ENCODE measurements at regions not wholly inside any gene's neighbourhood (a gene's known extent, or its start where the extent isn't known, plus 50 kb on each side); places are given as distances from the start of the nearest gene placed in this dataset.

DNA sequence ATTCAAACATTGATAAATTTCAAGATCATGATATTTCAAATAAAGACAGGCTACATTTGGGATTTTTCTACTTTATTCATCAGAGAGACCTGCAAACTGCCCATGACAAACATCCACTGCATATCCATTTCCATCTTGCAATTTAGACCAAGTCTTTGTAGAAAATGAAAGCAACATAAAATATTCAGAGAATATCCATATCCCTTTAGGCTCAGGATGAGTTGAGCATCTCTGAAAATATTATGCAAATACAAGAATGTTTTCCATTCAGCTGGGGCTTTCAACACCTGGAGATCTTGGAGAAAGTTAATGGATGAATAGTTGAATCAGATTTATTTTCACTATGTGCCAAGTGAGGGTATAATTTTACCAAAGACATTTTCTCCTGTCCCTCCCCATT, 103.4 kb downstream of the TUSC7 start:
- no peaks in the 10 kb centered on the region for H3K36me3 Mint-ChIP-seq (ENCODE audit: low read depth)
- TF ChIP-seq, protein P1, sequence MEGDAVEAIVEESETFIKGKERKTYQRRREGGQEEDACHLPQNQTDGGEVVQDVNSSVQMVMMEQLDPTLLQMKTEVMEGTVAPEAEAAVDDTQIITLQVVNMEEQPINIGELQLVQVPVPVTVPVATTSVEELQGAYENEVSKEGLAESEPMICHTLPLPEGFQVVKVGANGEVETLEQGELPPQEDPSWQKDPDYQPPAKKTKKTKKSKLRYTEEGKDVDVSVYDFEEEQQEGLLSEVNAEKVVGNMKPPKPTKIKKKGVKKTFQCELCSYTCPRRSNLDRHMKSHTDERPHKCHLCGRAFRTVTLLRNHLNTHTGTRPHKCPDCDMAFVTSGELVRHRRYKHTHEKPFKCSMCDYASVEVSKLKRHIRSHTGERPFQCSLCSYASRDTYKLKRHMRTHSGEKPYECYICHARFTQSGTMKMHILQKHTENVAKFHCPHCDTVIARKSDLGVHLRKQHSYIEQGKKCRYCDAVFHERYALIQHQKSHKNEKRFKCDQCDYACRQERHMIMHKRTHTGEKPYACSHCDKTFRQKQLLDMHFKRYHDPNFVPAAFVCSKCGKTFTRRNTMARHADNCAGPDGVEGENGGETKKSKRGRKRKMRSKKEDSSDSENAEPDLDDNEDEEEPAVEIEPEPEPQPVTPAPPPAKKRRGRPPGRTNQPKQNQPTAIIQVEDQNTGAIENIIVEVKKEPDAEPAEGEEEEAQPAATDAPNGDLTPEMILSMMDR (conservative IDR thresholded peaks at IDR 0.05), result no peak

DNA sequence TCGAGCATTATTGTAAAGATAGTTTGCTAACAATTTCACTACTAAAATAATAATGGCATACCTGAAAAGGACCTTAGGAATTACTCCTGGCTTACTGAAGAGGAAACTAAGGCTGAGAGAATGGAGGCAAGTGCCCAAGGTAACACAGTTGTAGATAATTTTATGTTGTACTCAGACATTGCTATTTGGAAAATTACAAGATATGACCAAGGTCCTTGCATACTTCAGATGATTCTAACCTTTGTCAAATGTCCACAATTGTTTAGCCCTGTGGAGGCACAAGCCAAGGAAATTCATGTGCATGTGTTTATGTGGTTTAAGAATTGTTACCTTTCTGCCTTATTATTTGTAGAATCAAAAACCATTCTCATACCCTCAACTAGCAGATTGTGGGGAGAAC, 105.7 kb downstream of the TUSC7 start:
- H3K9ac ChIP-seq (ENCODE audit: extremely low read depth, low read length, poor library complexity, severe bottlenecking), result no peak overlapping the region
- Mint-ChIP-seq H3K27ac (no peak overlapping the region), H3K36me3 (ENCODE audit: low read depth) (no peaks in the 10 kb centered on the region), H3K4me1 (peaks cover 28% of the 10 kb centered on the region), H3K9me3 (peaks cover 7% of the 10 kb centered on the region), H3K4me3 (no peak overlapping the region), H3K27me3 (ENCODE audit: insufficient read depth) (no peaks in the 10 kb centered on the region)
- no peaks in the 10 kb centered on the region for H3K27me3 ChIP-seq (ENCODE audit: control insufficient read depth, insufficient read depth, low read length, poor library complexity, severe bottlenecking)
- no peak for DNase-seq
- H3K36me3 ChIP-seq (ENCODE audit: control insufficient read depth, insufficient read depth, low read length), result no peaks in the 10 kb centered on the region
- H3K4me3 ChIP-seq (ENCODE audit: low read length), result no peak overlapping the region
- whole genome bisulfite sequencing, 2 experiments (ENCODE audit: insufficient coverage in 1 of 2, insufficient read length in 1 of 2), result 83 to 100% methylated on average over 1 of the region's 1 CpG
- H3K4me1 ChIP-seq (ENCODE audit: control insufficient read depth, insufficient read depth, low read length), result no peaks in the 10 kb centered on the region
- H3K27ac ChIP-seq (ENCODE audit: low read depth, low read length), result no peak overlapping the region
- no peaks in the 10 kb centered on the region for H3K9me3 ChIP-seq (ENCODE audit: control insufficient read depth, low read length)
- TF ChIP-seq, protein P1 (conservative IDR thresholded peaks at IDR 0.05), result no peak

More for the DNA sequence above, 103.4 kb downstream of the TUSC7 start:
- Histone ChIP-seq H3K36me3 (ENCODE audit: control insufficient read depth, insufficient read depth, low read length) (no peaks in the 10 kb centered on the region), H3K4me3 (ENCODE audit: low read length) (no peak overlapping the region), H3K27ac (ENCODE audit: low read depth, low read length) (no peak overlapping the region), H3K4me1 (ENCODE audit: control insufficient read depth, insufficient read depth, low read length) (no peaks in the 10 kb centered on the region), H3K9me3 (ENCODE audit: control insufficient read depth, low read length) (no peaks in the 10 kb centered on the region), H3K27me3 (ENCODE audit: control insufficient read depth, insufficient read depth, low read length, poor library complexity, severe bottlenecking) (no peaks in the 10 kb centered on the region), H3K9ac (ENCODE audit: extremely low read depth, low read length, poor library complexity, severe bottlenecking) (no peak overlapping the region)
- H3K9me3 Mint-ChIP-seq, result peaks cover 15% of the 10 kb centered on the region
- peaks cover 24% of the 10 kb centered on the region for H3K4me1 Mint-ChIP-seq
- H3K27me3 Mint-ChIP-seq (ENCODE audit: insufficient read depth), result no peaks in the 10 kb centered on the region
- no peak for DNase-seq
- H3K4me3 Mint-ChIP-seq, result no peak overlapping the region
- no peak overlapping the region for H3K27ac Mint-ChIP-seq

DNA sequence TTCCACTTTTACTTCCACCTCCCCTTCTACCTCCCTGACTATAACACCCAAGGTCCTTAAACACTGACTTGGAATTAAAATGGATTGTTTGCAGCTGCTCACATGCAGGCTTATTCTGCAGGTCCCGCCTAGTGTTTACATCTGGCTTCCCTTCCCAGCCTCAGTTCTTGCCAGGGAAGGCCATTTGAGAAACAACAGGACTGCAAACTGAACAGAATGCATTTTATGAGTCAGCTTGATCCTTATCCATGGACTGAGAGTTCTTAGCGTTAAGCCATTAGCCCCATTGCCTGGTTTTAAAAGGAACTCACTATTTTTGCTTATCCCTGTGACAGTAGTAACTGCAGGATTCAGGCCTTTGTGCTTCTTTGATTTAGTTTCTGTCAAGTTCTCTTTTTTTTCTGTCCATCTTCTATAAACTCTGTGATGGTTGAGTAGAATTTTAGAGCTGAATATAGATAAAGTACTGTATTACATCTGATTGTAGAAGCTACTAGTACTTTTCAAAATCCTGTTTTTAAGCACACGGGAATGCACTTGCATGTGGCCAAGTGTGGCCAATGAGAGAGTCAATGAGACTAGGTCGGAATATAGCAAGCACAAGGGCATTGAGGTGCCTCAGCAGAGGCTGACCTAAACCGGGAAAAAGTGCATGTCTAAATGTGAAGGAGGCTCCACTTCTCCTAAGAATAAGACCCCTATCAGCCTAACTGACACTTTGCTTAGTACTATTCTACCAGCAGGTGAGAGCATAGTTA, 106.4 kb downstream of the TUSC7 start:
- TF ChIP-seq, protein P1 (conservative IDR thresholded peaks at IDR 0.05), result no peak
- 74 to 81% methylated on average over 5 of the region's 5 CpGs for WGBS, 2 experiments (ENCODE audit: insufficient coverage in 1 of 2, insufficient read length in 1 of 2)
- Histone ChIP-seq H3K9ac (ENCODE audit: extremely low read depth, low read length, poor library complexity, severe bottlenecking) (no peak overlapping the region), H3K9me3 (ENCODE audit: control insufficient read depth, low read length) (no peaks in the 10 kb centered on the region), H3K27ac (ENCODE audit: low read depth, low read length) (no peak overlapping the region), H3K4me3 (ENCODE audit: low read length) (no peak overlapping the region), H3K27me3 (ENCODE audit: control insufficient read depth, insufficient read depth, low read length, poor library complexity, severe bottlenecking) (no peaks in the 10 kb centered on the region), H3K4me1 (ENCODE audit: control insufficient read depth, insufficient read depth, low read length) (no peaks in the 10 kb centered on the region), H3K36me3 (ENCODE audit: control insufficient read depth, insufficient read depth, low read length) (no peaks in the 10 kb centered on the region)
- Mint-ChIP-seq H3K27ac (no peak overlapping the region), H3K4me1 (peaks cover 28% of the 10 kb centered on the region), H3K36me3 (ENCODE audit: low read depth) (no peaks in the 10 kb centered on the region), H3K9me3 (peaks cover under 1% of the 10 kb centered on the region), H3K27me3 (ENCODE audit: insufficient read depth) (no peaks in the 10 kb centered on the region), H3K4me3 (no peak overlapping the region)
- no peak for DNase-seq

Measured in endodermal cell (in vitro differentiated cells).